Globus pallidus (tissue), 1 donor: ENCODE measurements at regions not wholly inside any gene's neighbourhood (a gene's known extent, or its start where the extent isn't known, plus 50 kb on each side); places are given as distances from the start of the nearest gene placed in this dataset.
"Not testable (repeated sequence)": the region's sequence is repeated elsewhere in the genome, so short reads cannot be mapped to it uniquely, and the experiment has no call there.

Source experiments
- DNase-seq: peaks from one replicate; pipeline ENCODE4 v3.0.0-alpha.2; 2015; ENCODE audit warnings: low spot score

DNA sequence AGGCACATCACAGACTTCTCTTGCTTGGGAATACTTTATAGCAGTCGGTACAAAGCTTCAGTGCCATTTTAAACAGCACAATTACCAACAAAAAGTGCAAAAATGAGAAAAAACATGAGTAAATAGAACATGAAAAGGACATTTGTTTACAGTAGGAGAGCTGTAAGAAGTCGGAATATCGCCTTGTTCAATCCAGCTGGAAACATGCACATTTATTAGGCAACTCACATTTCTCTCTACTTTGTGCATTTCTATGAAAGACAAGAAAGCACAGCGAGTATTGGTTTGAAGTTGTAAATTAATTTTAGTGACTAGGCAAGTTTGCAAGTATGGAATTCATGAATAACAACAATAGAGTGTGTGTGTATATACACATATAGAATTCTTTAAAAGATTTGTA lies 484.7 kb downstream of the DACH1 start:
- no peak for DNase-seq

DNA sequence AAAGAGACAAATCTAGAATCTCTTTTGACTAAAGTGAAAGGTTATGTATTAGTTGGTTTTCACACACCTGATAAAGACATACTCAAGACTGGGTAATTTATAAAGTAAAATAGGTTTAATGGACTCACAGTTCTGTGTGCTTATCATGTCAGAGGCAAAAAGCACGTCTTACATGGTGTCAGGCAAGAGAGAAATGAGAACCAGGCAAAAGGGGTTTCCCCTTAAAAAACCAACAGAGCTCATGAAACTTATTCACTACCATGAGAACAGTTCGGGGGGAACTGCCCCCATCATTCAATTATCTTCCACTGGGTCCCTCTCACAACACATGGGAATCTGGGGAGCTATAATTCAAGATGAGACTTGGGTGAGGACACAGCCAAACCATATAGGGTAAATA lies 486.8 kb downstream of the DACH1 start:
- DNase-seq = no peak

DNA sequence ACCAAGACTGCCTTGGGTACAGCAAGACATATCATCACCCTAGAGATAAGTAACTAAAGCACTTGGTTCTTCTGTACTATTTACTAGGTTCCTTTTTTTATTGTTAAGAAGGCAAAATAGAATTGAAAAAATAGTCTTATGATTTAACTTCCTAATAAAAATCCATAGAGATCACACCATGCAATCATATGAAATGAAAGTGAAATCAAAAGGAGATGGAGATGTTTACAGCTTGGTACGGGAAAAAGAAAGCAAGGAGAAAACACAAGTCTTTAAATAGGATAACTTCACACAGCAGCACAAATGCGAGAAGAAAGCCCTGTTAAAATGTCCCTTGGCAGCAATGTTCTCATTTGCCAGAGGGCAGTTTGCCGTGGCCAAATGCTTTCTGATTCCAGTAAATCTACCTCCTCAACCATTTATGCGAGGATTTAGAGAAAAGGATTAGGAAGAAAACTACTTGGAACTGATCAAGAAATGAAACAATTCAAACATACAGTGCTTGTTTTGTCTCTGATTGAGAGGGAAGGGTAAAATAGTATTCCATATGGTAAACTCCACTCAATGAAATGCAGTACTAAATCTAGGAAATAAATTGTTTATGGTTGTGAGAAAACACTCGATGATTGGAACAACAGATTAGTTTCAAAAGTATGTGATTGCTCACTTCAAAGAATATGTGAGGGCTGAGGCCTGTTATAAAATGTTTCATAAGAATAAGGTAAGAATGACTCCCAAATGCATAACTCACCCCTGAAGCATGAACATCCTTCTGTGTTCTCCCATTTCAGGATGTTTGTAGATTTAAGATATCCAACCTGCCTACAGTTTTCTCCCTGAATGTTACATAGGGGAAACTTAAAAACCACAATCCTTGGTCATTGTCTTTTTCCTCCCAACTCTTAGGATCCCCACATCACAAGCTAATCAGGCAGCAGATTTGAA lies 487.8 kb downstream of the DACH1 start:
- DNase-seq = peak; percentile 4

DNA sequence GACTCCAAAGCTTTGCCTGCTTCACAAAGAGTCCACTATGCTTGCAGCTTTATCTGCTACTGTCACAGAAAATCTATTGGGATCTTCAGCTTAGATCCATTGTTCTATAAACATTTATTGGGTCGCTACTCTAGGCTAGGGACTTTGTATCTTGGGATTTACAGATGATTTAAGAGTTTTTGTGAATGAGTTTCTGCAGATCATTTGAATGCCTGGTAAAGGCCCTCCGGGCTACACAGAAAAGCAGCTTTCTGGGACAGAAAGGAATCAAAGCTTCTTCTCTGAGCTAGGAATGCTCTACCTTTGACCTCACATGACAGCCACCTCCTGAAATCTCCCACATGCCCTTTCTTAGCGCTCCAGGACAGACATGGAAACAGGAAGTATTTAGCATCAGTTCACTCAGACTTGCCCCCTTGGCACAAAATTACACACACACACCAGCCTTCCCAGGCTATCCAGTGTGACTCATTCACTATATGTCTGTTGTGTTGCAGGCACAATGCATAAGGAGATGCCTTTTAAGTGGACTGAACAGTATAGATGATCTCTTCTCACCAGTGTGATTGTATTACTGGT lies 492.4 kb downstream of the DACH1 start:
- DNase-seq = no peak

DNA sequence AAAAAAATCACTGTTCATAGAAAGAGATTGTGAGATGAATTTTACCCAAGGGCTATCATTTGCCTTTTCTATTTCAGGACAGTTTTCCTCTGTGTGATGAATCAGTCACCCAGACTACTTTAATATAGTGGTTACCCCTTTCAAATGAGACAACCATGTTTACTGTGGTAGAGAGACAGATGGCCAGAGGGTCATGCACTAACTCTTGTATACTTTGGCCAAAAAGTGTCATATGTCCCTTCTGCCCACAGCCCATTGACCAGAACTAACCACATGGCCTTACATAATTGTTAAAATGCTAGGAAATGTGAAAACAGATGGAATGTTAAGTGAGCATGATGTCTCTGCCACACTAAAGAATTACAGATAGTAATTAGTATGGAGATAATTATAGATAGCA lies 498.7 kb downstream of the DACH1 start:
- DNase-seq = no peak

DNA sequence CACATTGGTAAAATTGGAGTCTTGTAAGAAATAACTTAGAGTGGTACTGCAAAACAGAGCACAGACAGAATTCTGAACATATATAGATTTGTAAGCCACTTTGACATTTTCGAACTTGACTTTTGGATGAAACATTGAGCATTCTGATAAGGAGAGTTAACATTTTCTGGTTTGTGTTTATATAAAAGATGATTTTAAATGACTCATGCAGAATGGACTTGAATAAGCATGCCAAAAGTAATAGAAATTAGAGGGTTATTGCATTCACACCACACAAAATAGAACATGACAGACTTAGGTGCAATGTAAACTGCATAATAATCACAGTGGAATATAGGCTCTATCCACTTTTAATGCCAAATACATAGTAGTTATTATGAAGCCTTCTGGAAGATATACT lies 507.0 kb downstream of the DACH1 start:
- DNase-seq = no peak

DNA sequence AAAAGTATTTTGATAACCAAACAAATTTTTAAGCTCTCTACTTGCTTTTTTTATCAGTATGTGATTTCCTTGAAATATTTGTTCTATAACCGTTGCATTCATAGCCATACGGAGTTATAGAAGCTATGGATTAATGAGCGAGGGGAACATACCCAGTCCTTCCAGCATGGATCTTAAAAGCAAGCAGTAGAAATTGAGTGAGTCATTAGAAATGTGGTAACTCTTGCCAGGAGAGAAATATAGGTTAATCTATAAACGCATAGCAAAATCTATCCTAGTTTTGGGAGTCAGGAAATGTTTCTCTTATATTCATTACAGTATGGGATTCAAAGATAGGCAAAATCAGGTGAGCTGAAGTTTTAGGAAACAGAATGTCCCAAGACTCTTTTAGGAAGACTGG lies 507.4 kb downstream of the DACH1 start:
- no peak for DNase-seq

DNA sequence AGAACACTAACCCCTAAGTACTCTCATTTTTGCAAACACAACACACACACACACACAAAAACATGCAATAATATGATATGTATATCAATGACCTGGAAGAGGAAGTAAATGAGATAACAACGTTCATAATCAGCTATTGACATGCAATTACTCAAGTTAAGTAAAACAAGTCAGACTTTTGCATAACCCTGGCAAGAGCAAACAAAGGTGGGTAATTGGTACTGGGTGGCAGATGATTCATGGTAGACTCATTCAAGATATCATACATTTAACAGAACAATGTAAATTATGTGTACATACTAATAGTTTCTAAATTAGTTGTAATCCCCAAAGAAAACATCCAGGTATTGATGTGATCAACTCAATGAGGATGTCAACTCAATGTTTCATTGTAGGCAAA lies 508.8 kb downstream of the DACH1 start:
- DNase-seq = no peak

DNA sequence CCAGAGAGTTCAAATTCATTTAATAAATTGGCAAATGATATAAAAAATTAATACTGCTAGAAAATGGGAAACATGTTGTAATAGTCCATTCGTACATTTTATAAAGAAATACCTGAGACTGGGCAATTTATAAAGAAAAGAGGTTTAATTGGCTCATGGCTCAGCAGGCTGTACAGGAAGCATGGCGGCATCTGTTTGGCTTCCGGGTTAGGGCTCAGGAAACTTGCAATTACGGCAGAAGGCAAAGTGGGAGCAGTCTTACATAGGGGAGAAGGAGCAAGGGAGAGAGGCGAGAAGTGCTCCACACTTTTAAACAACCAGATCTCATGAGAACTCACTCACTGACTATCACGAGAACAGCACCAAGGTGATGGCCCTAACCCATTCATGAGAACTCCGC lies 512.0 kb downstream of the DACH1 start:
- DNase-seq = no peak

DNA sequence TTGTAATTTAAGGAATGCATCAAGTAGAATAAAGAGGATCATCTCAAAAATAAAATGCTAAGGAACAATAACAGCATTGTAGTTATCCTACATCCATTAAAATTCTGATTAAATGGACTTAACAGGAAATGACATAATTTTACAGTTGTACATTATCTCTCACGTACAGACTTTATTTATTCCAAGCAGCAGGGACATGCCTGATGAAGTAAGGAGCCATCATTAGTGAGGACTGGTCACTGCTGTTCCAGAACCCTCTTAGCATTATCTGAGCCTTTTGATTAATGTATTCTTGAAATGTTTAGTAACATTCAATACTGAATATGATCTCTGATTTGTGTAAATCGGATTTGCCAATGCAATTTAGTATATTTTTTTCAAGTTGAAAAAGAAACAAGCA lies 516.1 kb downstream of the DACH1 start:
- no peak for DNase-seq

DNA sequence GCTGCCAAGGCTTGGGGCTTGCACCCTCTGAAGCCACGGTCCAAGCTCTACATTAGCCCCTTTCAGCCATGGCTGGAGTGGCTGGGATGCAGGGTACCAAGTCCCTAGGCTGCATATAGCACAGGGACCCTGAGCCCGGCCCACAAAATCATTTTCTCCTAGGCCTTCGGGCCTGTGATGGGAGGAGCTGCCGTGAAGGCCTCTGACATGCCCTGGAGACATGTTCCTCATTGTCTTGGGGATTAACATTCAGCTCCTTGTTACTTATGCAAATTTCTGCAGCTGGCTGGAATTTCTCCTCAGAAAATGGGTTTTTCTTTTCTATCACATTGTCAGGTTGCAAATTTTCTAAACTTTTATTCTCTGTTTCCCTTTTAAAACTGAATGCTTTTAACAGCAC lies 521.1 kb downstream of the DACH1 start:
- not testable (repeated sequence) for DNase-seq

DNA sequence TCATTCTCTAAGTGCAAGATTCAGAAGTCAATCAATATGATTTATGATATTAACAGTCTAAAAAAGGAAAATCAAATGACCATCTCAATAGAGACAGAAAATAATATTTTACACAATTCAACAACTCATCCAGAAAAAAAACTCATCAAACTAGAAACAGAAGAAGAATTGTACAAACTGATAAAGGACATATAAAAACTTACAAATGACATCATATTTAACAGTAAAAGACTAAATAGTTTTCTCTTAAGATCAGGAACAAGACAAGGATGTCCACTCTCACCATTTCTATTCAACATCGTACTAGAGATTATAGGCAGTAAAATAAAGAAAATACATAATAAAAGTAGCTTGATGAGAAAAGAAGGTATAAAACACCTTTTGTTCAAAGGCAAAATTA lies 527.3 kb downstream of the DACH1 start:
- DNase-seq = no peak

DNA sequence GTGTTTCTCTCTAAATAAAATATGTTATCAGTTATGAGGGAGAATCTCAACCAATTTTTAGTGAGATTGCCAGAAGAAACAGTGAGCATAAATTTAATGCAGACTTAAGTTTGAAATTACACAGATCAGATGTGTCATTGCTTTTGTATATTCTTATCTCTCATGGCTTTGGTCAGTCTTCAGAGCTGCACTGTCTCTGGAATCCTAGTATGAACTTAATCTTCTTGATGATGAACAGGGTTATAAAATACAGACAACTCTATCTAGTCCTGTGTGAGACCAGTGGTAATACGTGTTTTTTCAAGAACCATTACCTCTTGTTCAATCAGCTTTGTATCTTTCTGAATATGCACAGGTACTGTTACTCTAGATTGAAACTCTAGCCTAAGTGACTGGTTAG lies 528.0 kb downstream of the DACH1 start:
- no peak for DNase-seq

DNA sequence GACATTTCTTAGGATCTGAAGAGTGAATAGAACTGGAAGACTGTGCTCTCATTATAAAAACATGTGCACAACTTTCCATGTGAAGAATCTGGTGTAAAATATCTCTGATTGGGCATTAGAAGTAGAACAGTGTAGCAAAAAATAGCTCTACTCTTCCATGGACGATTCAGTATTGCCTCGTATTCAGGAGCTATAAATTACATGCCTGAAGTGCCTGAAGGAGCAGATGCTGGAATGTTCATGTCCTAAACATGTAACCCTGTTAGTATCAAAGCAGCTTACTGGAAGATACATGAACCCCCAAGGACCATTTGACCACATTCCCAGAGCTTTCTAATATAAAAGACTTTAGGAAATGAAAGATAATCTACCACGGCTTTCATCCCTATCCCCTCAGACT lies 528.9 kb downstream of the DACH1 start:
- DNase-seq = no peak

DNA sequence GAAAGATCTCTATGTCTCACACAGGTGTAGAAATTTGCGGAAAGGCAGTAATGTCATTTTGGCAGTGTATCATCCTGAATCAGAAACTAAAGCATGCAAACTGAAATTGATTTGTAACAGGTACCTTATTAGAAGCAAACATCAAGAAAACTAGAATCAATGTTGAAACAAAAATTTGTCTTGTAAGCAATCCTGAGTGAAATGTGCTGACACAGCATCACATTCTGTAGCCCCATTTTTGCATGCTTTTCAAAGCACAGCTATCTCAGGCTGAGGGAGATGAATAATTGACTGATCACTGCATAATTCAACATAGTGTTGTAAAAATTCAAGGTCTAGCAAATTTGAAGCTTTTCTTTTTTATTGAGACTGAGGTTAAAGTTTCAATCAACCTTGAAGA lies 539.7 kb downstream of the DACH1 start:
- no peak for DNase-seq

DNA sequence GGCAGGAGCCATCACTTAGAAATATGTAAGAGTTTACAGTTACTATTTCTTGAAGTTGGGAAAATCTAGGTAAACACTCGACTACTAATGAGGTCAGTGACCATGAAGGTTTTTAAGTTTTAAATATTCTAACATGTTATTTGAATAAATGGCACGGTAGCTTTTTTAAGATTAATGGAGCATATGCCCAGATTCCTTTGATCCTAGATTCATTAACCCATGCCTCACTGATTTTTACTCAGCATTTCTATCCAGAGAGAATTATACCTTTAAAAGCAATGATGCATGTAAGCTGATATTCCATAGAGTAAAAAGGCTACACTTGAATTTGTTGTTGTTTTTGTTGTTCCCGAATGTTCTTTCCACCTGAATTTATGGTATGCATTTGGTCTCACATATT lies 541.4 kb downstream of the DACH1 start:
- no peak for DNase-seq

DNA sequence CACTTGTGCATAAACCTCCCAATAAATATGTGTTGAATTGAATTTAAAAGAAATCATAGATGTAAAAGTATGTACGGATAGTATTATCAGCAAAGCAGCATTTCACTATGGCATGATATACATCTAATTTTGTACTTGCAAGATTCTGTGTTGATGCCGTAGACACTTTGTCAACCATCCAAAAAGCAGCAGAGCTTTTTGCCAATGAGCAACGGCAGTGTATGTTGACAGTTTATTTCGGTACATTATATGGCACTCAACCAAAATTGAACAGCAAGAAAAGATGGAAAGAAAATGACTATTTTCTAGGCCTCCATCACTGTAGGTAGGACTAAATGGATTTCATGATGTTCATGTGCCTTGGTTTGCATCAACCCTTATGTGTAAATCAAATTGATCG lies 543.7 kb downstream of the DACH1 start:
- DNase-seq = no peak

DNA sequence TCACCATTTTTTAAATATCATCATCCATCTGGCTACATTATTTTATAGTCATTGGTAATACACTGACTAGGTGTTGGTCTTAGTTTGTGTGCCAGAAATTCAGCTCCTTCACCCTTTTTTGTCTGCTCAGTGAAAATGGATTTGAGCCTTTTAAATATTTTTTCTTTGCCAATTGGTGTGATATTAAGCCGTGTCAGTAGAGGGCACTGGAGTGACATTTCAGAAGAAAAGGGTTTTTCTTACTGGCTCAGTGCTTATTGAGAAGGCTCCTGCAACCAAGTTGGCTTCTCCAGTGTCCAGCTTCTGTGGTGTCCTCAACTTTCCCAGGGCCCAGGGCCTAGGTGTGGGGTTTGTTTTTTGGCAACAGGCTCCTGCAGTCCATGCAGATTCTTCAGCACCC lies 546.6 kb downstream of the DACH1 start:
- no peak for DNase-seq

DNA sequence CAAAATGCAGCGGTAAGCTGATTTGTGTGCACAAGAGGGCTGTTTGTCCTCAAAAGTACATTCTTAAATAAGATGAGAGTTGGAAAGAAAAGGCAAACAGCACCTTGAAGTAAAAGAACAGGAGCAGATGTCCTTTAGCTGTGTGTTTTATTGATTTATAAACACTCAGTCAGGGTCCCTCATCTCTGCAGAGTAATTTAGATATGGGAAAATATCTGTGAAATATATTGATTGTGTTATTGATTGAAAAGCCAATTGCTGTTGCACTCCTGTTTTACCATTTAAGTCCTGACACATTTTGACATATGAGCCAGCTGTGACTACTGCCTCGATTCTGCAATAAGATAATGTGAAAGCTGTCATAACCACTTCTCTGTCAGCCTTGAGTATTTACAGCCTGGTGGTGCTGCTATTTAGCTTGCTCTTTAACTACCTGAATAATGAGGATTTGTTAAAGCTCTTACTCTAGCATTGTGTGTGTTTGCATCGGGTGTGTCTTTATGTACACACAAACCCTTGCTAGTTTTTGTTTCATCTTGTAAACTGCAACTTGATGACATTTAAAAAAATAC lies 550.1 kb downstream of the DACH1 start:
- no peak for DNase-seq

DNA sequence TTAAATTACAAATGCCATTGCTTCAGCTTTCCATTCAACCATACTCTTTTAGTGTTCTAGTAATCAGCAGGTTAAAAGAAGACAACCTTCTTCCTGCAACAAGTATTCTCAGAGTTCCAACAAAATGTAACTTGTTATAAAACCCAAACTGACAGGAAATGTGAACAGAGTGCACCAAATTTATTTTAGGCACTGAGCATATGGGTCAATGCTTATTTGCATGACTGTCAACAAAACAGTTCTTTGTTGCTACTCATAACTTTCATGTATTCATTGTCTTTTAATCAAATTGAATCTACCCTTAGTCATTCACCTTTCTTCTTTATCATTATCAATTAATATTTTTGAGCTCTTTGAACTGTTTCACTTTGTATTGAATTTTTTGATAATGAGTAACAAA lies 554.1 kb downstream of the DACH1 start:
- no peak for DNase-seq

DNA sequence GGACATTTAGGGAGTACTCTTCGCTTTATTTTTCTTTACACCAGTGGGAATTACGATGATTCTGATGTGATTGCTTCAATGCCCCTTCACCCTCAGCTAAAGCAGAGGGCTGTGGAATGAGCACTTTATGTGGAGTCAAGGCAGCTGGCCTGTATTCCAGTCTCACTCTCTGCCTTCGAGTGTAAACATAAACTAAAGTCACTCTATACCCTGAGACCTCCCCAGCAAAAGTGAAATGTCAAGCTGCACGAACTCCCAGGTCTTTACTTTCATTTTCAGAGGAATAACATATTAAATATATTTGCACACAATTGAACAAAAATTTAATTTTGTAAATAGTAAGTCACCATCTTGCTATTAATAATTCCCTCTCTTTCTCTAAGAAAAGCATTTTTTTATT lies 557.1 kb downstream of the DACH1 start:
- no peak for DNase-seq

DNA sequence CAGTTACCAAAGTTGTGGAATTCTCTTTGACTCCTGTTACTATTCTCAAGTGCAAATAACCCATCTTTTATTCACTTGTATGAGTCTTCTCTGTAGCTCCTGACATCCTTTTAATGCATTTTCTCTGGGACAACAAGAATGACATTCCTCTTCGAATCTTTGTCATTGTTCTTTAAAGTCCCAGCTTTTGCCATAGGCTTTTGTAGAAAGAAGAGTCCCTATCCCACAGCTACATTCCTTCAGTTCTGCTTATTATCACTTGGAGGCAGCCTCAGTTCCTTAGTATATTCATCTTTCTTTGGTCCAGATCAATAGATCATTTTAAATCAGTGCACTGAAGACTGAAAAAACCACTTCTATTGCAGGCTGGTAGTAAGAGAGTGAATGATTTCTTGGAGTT lies 560.2 kb downstream of the DACH1 start:
- no peak for DNase-seq

DNA sequence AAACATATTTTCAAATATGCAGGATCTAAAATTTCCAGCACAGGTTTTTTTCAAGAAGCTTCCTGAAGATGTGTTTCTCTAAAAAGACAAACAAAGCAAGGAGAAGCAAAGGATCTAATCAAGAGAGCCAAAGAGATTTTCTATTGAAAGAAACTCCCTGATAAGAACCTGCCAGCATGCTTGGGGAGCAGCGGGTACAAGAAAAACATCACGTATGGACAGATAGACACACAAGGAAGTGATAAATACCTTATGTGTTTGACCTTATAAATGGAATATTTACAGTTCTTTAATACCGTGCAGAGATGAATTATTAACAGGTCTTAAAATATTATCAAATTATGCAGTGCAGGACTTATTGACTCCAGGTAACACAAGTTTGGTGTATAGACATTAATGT lies 562.1 kb downstream of the DACH1 start:
- no peak for DNase-seq

DNA sequence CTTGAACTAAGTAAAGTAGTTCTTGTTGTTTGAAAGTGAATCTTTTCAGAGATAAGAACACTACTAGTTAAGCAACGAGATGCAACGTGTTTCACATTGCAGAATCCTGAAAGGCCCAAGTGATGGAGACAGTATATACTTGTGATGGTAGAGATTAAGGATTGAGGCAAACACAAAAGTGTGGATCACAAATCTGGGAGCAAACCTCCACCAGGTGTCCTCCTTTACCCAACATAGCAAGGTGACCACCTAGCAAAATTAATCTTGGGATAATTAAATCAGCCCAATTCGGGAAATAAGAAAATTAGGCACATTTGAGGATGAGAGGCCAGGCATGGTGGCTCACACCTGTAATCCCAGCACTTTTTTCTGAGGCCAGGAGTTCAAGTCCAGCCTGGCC lies 563.9 kb downstream of the DACH1 start:
- DNase-seq = no peak
